CD4-positive, CD25-positive, alpha-beta regulatory T cell (primary cell): ENCODE measurements at regions not wholly inside any gene's neighbourhood (a gene's known extent, or its start where the extent isn't known, plus 50 kb on each side); places are given as distances from the start of the nearest gene placed in this dataset.

Source experiments
- ATAC-seq, 2 donors: fragments of 150-1000 bp; cut with Tn5 transposase; one replicate each; pipeline ENCODE4 v1.10.0; 2021; ENCODE audit warnings: low read depth in 2 of 2, moderate number of reproducible peaks in 2 of 2, moderate library complexity in 1 of 2
- DNase-seq, 3 donors: peaks; one replicate each; pipeline versions ENCODE4 v3.0.0 to v3.0.0-alpha.2; 2012 to 2022; ENCODE audit warnings: mixed read lengths in 1 of 3
- H3K27ac ChIP-seq: one replicate; pipeline ENCODE4 v1.7.0; 2013; ENCODE audit warnings: mild to moderate bottlenecking, low read length; ENCODE audit not compliant: insufficient read depth, poor library complexity, severe bottlenecking
- H3K27me3 ChIP-seq: one replicate; pipeline ENCODE4 v1.7.0; 2013; ENCODE audit warnings: low read length; ENCODE audit not compliant: control insufficient read depth, insufficient read depth
- H3K36me3 ChIP-seq: one replicate; pipeline ENCODE4 v1.7.0; 2013; ENCODE audit warnings: mild to moderate bottlenecking, low read length, moderate library complexity; ENCODE audit not compliant: control insufficient read depth, insufficient read depth
- H3K4me1 ChIP-seq: 2 replicates; pipeline ENCODE4 v1.7.0; 2013; ENCODE audit warnings: mild to moderate bottlenecking, low read length; ENCODE audit not compliant: insufficient read depth, control insufficient read depth, poor library complexity, severe bottlenecking
- H3K4me3 ChIP-seq: one replicate; pipeline ENCODE4 v1.7.0; 2013; ENCODE audit warnings: low read depth, mild to moderate bottlenecking, low read length, moderate library complexity
- H3K9me3 ChIP-seq, 2 experiments: 1 replicate in 1 of 2; 2 replicates in 1 of 2; pipeline ENCODE4 v1.7.0; 2013; ENCODE audit warnings: low read length in 2 of 2, mild to moderate bottlenecking in 1 of 2, moderate library complexity in 1 of 2; ENCODE audit not compliant: control insufficient read depth in 2 of 2
- H3K27ac Mint-ChIP-seq, 3 donors: one replicate each; pipeline ENCODE4 v1.8.0; 2020 to 2022; ENCODE audit warnings: mild to moderate bottlenecking in 3 of 3, mixed read lengths in 3 of 3, moderate library complexity in 2 of 3
- H3K27me3 Mint-ChIP-seq: one replicate; pipeline ENCODE4 v1.8.0; 2022; ENCODE audit warnings: mild to moderate bottlenecking, mixed read lengths
- H3K36me3 Mint-ChIP-seq: one replicate; pipeline ENCODE4 v1.8.0; 2020; ENCODE audit warnings: mixed read lengths
- H3K4me1 Mint-ChIP-seq, 4 donors: one replicate each; pipeline ENCODE4 v1.8.0; 2020 to 2022; ENCODE audit warnings: mixed read lengths in 4 of 4, mild to moderate bottlenecking in 1 of 4
- H3K4me3 Mint-ChIP-seq, 4 donors: one replicate each; pipeline ENCODE4 v1.8.0; 2020 to 2022; ENCODE audit warnings: mild to moderate bottlenecking in 4 of 4, mixed read lengths in 4 of 4, moderate library complexity in 3 of 4
- H3K9me3 Mint-ChIP-seq, 7 donors: one replicate each; pipeline ENCODE4 v1.8.0; 2020 to 2022; ENCODE audit warnings: mixed read lengths in 7 of 7, mild to moderate bottlenecking in 3 of 7, moderate library complexity in 2 of 7

- Mint-ChIP-seq H3K27me3 (no peaks in the 10 kb centered on the region), H3K4me1 (no peaks in the 10 kb centered on the region), H3K36me3 (no peaks in the 10 kb centered on the region), H3K4me3 (no peak overlapping the region), H3K9me3 (peaks cover 0 to 10% (median 0%) of the 10 kb centered on the region in 7 donors), H3K27ac (no peak overlapping the region)
- no peak for DNase-seq
- Histone ChIP-seq H3K9me3 (no peaks in the 10 kb centered on the region), H3K4me3 (no peak overlapping the region), H3K27me3 (no peaks in the 10 kb centered on the region), H3K4me1 (no peaks in the 10 kb centered on the region), H3K36me3 (no peaks in the 10 kb centered on the region), H3K27ac (no peak overlapping the region)
- no peak for ATAC-seq
These were observed 56.3 kb downstream of the AGTR2 start for GRCh38 chrX:116226665-116227484.

GRCh38 chrX:116230130-116230898 is 59.8 kb downstream of the AGTR2 start:
- Histone ChIP-seq H3K9me3 (peaks cover 0 to 1% of the 10 kb centered on the region in 2 experiments), H3K4me1 (no peaks in the 10 kb centered on the region), H3K27me3 (no peaks in the 10 kb centered on the region), H3K27ac (no peak overlapping the region), H3K36me3 (no peaks in the 10 kb centered on the region), H3K4me3 (no peak overlapping the region)
- no peak overlapping the region for H3K27ac Mint-ChIP-seq
- H3K9me3 Mint-ChIP-seq: peaks cover 0 to 10% (median 0%) of the 10 kb centered on the region in 7 donors
- H3K4me1 Mint-ChIP-seq: no peaks in the 10 kb centered on the region
- ATAC-seq: no peak
- DNase-seq: no peak
- H3K4me3 Mint-ChIP-seq: no peak overlapping the region
- no peaks in the 10 kb centered on the region for H3K36me3 Mint-ChIP-seq
- no peaks in the 10 kb centered on the region for H3K27me3 Mint-ChIP-seq

- Histone ChIP-seq H3K9me3 (peaks cover 0 to 1% of the 10 kb centered on the region in 2 experiments), H3K4me3 (no peak overlapping the region), H3K27ac (no peak overlapping the region), H3K36me3 (no peaks in the 10 kb centered on the region), H3K4me1 (no peaks in the 10 kb centered on the region), H3K27me3 (no peaks in the 10 kb centered on the region)
- Mint-ChIP-seq H3K36me3 (no peaks in the 10 kb centered on the region), H3K27me3 (no peaks in the 10 kb centered on the region), H3K4me3 (no peak overlapping the region), H3K27ac (no peak overlapping the region), H3K4me1 (no peaks in the 10 kb centered on the region), H3K9me3 (peaks cover 0 to 4% (median 1%) of the 10 kb centered on the region in 7 donors)
- no peak for DNase-seq
- ATAC-seq: no peak
These were observed 62.3 kb downstream of the AGTR2 start for GRCh38 chrX:116232833-116233232.

- DNase-seq: no peak
- no peak for ATAC-seq
- no peaks in the 10 kb centered on the region for H3K4me1 Mint-ChIP-seq
- H3K27ac Mint-ChIP-seq: no peak overlapping the region
- no peaks in the 10 kb centered on the region for H3K4me1 ChIP-seq
- H3K27me3 Mint-ChIP-seq: no peaks in the 10 kb centered on the region
- H3K9me3 Mint-ChIP-seq: peaks cover 0 to 4% (median 0%) of the 10 kb centered on the region in 7 donors
- H3K4me3 ChIP-seq: no peak overlapping the region
- H3K4me3 Mint-ChIP-seq: no peak overlapping the region
- no peak overlapping the region for H3K27ac ChIP-seq
- H3K9me3 ChIP-seq: peaks cover 0 to 1% of the 10 kb centered on the region in 2 experiments
- H3K36me3 Mint-ChIP-seq: no peaks in the 10 kb centered on the region
- H3K36me3 ChIP-seq: no peaks in the 10 kb centered on the region
- H3K27me3 ChIP-seq: no peaks in the 10 kb centered on the region
These were observed 66.1 kb downstream of the AGTR2 start for GRCh38 chrX:116236666-116237065.

- H3K4me1 Mint-ChIP-seq: no peaks in the 10 kb centered on the region
- Histone ChIP-seq H3K36me3 (no peaks in the 10 kb centered on the region), H3K27me3 (no peaks in the 10 kb centered on the region), H3K4me1 (no peaks in the 10 kb centered on the region), H3K4me3 (no peak overlapping the region), H3K9me3 (no peaks in the 10 kb centered on the region), H3K27ac (no peak overlapping the region)
- ATAC-seq: no peak
- no peak for DNase-seq
- no peak overlapping the region for H3K27ac Mint-ChIP-seq
- H3K36me3 Mint-ChIP-seq: no peaks in the 10 kb centered on the region
- no peak overlapping the region for H3K4me3 Mint-ChIP-seq
- no peaks in the 10 kb centered on the region for H3K27me3 Mint-ChIP-seq
- H3K9me3 Mint-ChIP-seq: peaks cover 0 to 4% (median 0%) of the 10 kb centered on the region in 7 donors
These were observed 67.5 kb downstream of the AGTR2 start for GRCh38 chrX:116238093-116238492.

- no peaks in the 10 kb centered on the region for H3K27me3 Mint-ChIP-seq
- H3K27ac ChIP-seq: no peak overlapping the region
- H3K4me1 Mint-ChIP-seq: no peaks in the 10 kb centered on the region
- no peaks in the 10 kb centered on the region for H3K4me1 ChIP-seq
- no peak overlapping the region for H3K27ac Mint-ChIP-seq
- no peaks in the 10 kb centered on the region for H3K27me3 ChIP-seq
- H3K4me3 Mint-ChIP-seq: no peak overlapping the region
- H3K9me3 Mint-ChIP-seq: peaks cover 0 to 4% (median 0%) of the 10 kb centered on the region in 7 donors
- no peaks in the 10 kb centered on the region for H3K36me3 ChIP-seq
- no peaks in the 10 kb centered on the region for H3K9me3 ChIP-seq
- DNase-seq (no peak), ATAC-seq (no peak)
- no peaks in the 10 kb centered on the region for H3K36me3 Mint-ChIP-seq
- no peak overlapping the region for H3K4me3 ChIP-seq
These were observed 68.2 kb downstream of the AGTR2 start for GRCh38 chrX:116238567-116239255.

GRCh38 chrX:116239944-116240840 is 69.6 kb downstream of the AGTR2 start:
- Mint-ChIP-seq H3K4me3 (no peak overlapping the region), H3K36me3 (no peaks in the 10 kb centered on the region), H3K4me1 (no peaks in the 10 kb centered on the region), H3K27me3 (no peaks in the 10 kb centered on the region), H3K27ac (no peak overlapping the region), H3K9me3 (peaks cover 0 to 9% (median 0%) of the 10 kb centered on the region in 7 donors)
- Histone ChIP-seq H3K9me3 (no peaks in the 10 kb centered on the region), H3K36me3 (no peaks in the 10 kb centered on the region), H3K4me1 (no peaks in the 10 kb centered on the region), H3K27ac (no peak overlapping the region), H3K27me3 (no peaks in the 10 kb centered on the region), H3K4me3 (no peak overlapping the region)
- ATAC-seq (no peak), DNase-seq (no peak)
